CMK (cell line): ENCODE measurements at regions not wholly inside any gene's neighbourhood (a gene's known extent, or its start where the extent isn't known, plus 50 kb on each side); places are given as distances from the start of the nearest gene placed in this dataset.
"Not testable (repeated sequence)": the region's sequence is repeated elsewhere in the genome, so short reads cannot be mapped to it uniquely, and the experiment has no call there.

Source experiments
- DNase-seq: peaks from one replicate; pipeline ENCODE4 v3.0.0-alpha.2; 2010; ENCODE audit warnings: low read depth

- DNase-seq: not testable (repeated sequence)
These were observed 69.9 kb upstream of the GDNF start for GRCh38 chr5:37909610-37910266.

DNA sequence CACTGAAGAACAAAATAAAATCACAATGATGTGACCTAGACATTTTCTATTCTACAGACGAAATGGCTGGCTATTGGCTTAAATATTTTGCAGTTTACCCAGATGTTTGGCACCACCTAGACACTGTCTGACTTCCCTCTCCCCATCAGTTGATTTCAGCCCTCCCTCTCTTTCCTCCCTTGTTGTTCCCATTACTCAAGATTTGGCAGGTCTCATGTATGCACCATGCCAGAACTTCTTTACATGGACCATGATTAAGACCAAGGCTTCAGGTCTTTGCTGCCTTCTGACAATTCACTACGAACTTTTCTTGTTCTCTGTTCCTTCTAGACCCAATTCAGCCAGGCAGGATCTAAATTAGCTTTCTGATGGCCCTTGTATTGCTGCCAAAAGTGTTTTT lies 66.6 kb upstream of the GDNF start:
- no peak for DNase-seq

GRCh38 chr5:37905230-37905629 lies 65.4 kb upstream of the GDNF start:
- DNase-seq: no peak

DNA sequence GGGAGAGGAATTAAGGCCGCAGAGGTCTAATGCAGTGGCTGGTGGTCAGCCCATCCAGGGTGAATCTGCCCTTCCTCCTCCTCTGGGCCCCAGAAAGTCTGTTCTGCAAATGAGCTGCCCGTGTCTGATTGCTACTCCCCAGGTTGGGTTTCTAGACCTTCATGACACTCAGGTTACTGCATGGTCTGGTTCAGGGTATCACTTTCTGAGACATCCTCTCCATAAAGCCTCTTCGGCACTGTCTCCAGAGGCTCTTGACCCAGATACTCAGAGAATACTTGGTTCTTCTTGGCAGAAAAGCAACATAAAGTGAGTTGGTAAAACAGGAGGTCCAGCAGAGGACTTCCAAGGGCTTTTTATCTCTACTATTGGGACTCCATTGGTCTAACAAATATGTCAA lies 62.5 kb upstream of the GDNF start:
- no peak for DNase-seq

GRCh38 chr5:37900692-37901091 lies 60.9 kb upstream of the GDNF start:
- DNase-seq: no peak

- DNase-seq: no peak
These were observed 59.2 kb upstream of the GDNF start for GRCh38 chr5:37899037-37899436.

DNA sequence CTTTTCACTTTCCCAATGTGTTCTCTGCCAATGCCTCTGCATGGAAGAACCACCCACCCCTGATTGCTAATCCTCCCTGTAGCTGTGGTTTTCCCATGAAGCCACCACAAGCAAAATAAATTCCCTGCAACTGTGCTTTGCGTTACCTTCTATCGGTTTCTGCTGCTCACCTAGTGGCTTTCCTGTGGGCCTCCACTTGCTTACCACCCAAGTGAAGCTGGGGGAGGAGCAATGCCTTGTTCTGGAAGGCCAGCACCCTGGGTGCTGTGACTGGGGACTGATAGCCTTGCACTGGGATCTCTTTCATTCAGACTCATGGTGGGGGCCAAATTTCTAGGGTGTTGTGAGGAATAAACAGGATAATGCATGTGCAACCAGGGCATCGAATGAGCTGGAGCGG lies 56.3 kb upstream of the GDNF start:
- DNase-seq: no peak

- DNase-seq: no peak
These were observed 53.7 kb upstream of the GDNF start for GRCh38 chr5:37893434-37894134.

GRCh38 chr5:37892586-37892985 lies 52.7 kb upstream of the GDNF start:
- DNase-seq: no peak

- no peak for DNase-seq
These were observed 52.0 kb upstream of the GDNF start for GRCh38 chr5:37891832-37892231.

- DNase-seq: no peak
These were observed 49.9 kb upstream of the GDNF start for GRCh38 chr5:37889612-37890317.
